NOMO-1 treated with dmso at 0.1 percent for 144 hours (cell line): ENCODE measurements at regions not wholly inside any gene's neighbourhood (a gene's known extent, or its start where the extent isn't known, plus 50 kb on each side); places are given as distances from the start of the nearest gene placed in this dataset.

Experiments
- DNase-seq: peaks from one replicate; lab custom pipeline; 2025; ENCODE audit not compliant: unreplicated experiment; lab: John Stamatoyannopoulos, UW

GRCh38 chr13:99893567-99893966 lies 78.0 kb downstream of the ZIC5 start:
- no peak for DNase-seq

- DNase-seq, result no peak
Measured at GRCh38 chr13:99892866-99893504, 78.6 kb downstream of the ZIC5 start.

- DNase-seq, result no peak
Measured at GRCh38 chr13:99892196-99892613, 79.4 kb downstream of the ZIC5 start.

GRCh38 chr13:99886706-99887105 lies 84.9 kb downstream of the ZIC5 start:
- DNase-seq, result no peak

- no peak for DNase-seq
Measured at GRCh38 chr13:99884913-99885312, 86.7 kb downstream of the ZIC5 start.

GRCh38 chr13:99883805-99884204 lies 87.8 kb downstream of the ZIC5 start:
- no peak for DNase-seq

DNA sequence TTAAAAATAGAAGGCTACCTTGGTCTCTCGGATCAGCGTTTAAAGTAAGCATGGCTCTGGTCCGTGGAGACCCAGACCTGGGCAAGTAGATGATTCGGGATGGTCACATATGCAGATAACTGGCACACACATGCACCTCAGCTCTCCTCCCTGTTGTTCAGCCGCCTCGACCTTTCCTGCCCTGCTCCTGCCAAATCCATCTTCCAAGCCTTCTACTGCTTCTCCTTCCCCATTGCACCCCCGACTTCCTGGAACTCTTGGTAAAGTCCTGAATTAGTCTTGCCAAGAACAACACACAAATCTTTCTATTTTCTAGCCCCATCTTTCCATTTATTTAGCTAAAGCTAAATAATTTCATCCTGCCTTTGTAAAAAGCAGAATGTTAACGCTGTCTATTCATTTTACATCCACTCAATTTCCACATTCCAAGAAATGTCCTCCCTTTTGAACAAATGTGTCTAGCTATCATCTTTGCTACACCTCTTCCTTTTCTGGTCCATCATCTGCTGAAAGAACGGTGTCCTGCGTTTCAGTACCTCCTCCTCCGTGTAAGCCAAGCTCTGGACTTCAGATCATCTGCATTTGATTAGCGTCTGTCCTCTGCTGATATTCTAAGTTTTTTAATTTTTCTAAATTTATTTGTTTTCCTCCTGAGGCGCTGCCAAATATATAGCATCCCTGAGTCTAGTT lies 92.5 kb downstream of the ZIC5 start:
- DNase-seq, result no peak

DNA sequence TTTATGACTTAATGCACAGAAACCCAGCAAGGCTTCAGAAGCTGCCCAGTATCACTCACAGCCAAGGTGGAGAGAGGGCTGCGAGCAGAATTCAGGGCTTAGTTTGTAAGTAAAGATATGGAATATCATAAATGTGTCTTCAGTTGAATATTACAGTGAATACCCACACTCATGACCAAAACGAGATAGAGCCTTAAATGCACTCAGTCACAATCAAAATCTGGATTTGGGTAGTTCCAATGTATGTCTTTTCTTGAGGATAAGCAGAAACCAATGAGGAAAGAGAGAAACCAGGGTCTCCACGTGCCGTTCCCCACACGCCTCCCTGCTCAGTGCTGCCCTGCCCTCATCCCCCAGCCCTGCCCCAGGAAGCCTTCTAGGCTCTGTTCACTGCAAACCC lies 94.9 kb downstream of the ZIC5 start:
- DNase-seq, result no peak

GRCh38 chr13:99875391-99875790 lies 96.2 kb downstream of the ZIC5 start:
- DNase-seq, result no peak

DNA sequence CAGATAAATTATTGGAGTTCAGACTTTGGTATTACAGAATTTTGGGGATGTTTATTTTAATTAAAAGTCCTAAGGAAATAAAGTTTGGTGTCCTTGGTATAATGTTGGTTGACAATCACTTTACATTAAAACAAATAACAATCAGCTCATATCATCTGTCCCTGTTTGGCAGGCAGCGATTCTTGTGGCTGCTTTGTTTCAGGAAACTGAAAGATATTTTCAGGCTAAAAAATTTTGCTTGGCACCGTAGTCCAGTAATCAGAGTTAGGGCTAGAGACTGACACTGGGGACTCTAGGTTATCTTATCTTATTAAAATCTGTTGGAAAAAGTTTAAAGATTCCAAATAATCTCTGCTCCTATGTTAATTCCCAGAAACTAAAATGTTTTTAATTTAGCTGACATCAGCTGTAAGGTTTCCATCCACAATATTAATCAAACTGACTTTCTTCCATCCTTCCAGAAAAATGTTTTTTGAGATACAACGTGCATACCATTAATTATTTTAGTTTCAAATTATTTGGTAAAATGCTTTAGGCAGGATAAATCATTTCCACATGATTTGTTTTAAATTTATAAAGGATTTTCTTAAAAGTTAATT lies 97.6 kb downstream of the ZIC5 start:
- DNase-seq, result no peak

- DNase-seq, result no peak
Measured at GRCh38 chr13:99873141-99873540, 98.4 kb downstream of the ZIC5 start.

GRCh38 chr13:99871249-99871898 lies 100.2 kb downstream of the ZIC5 start:
- DNase-seq, result no peak

- no peak for DNase-seq
Measured at GRCh38 chr13:99870541-99870940, 101.0 kb downstream of the ZIC5 start.

DNA sequence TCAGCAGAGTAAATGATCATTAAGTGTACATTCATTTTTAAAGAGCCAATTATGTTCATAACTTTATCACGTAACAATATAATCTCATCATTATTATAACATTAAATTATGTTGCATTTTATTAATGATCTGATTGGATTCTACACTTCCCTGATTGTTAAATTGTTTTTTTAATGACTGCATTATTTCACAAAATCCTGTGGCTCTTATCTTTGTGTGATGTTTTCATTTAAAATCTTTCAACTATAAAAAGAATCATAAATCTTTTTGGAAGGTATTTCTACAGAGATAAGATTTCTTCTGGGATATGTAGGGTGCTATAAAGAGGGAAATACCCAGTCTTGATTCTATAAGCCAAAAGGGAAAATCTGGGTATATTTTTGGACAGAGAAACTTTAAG lies 101.7 kb downstream of the ZIC5 start:
- DNase-seq, result no peak

GRCh38 chr13:99868767-99869166 lies 102.8 kb downstream of the ZIC5 start:
- DNase-seq, result no peak

DNA sequence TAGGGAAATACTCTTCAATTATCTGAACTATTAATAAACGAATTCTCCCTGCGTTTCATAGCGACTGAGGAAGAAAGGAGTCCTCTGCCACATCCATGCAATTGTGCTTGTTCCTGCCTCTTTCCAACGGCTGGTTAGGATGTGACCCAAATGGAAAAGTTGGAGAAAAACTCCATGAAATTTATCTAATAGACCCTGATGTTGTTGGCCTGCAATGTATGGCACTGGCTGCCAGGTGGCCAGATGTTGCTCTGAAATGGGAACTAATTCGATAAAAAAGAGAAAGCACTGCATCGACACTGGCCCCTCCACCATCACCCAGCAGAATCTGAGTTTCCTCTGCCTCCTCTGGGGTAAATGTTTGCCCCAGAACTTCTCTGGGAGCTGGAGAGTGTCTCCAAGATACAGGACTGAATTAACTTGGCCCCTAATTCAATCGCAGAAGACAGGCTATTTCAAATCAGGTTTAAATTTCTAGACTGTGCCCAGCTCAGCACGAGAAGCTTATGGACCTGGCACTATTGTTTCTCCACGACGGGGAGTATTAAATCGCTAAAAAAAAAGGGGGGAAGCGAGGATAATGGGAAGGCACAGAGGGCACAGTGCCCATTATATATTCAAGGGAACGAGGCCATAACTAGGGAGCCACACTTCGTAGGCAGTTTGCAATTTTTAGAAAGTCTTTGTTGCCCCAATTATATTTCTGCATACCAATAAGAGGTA lies 103.9 kb downstream of the ZIC5 start:
- DNase-seq, result no peak

DNA sequence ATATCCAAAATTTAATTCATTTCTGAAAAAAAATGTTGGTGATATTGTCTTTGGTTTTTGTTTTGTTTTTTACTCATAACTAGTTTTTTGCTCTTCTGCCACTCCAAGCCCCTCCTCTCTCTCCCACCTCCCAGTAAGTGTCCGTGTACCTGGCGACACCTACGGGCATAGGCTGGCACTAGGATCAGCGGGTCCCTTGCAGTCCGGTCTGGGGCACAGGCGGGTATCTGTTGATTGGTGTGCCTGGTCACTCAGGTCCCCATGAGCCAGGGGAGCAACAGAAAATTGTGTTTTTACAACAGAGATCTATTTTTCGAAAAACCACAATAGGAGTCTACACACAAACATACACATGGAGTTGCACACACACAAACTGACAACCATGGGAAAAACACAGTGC lies 104.8 kb downstream of the ZIC5 start:
- no peak for DNase-seq

- DNase-seq, result no peak
Measured at GRCh38 chr13:99865420-99865930, 106.1 kb downstream of the ZIC5 start.

DNA sequence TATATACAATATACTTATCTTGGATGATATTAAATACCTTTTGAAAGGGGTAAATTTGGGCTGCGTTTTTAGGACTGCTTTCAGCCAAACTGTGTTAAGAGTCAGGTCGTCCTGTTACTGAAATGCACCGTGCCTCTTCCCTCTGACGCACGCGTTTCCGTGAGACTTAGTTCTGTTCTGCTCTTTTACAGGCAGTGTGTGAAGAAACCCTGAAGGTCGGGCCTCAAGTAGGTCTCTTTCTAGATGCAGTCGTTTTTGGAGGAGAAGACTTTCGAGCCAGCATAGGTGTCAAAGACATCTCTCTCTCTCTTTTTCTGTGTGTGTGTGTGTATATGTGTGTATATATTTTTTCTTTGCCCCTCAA lies 107.0 kb downstream of the ZIC5 start:
- no peak for DNase-seq

- DNase-seq, result no peak
Measured at GRCh38 chr13:99863789-99864626, 107.6 kb downstream of the ZIC5 start.
